B cell (primary cell): ENCODE measurements at regions not wholly inside any gene's neighbourhood (a gene's known extent, or its start where the extent isn't known, plus 50 kb on each side); places are given as distances from the start of the nearest gene placed in this dataset. TPM values are rescaled to one million over a fixed set of nuclear protein-coding genes. Genes with fewer than 3 reads are reported as not detected.

ENCODE experiments used
- ATAC-seq: fragments of 200-7000 bp; cut with Tn5 transposase; one replicate; pipeline ENCODE4 v1.10.0; 2021; ENCODE audit warnings: low read depth, mild to moderate bottlenecking, moderate number of reproducible peaks, moderate library complexity
- CTCF ChIA-PET: fragments of 350-600 bp; sonication (Branson Sonifier 250); formaldehyde crosslinking; loops from one replicate; lab custom pipeline; 2021; ENCODE audit warnings: antibody characterized with exemption, inconsistent platforms; lab: Charles Lee
- POLR2A ChIA-PET: fragments of 350-600 bp; sonication (Branson Sonifier 250); formaldehyde crosslinking; loops from one replicate; lab custom pipeline; 2021; ENCODE audit warnings: antibody characterized with exemption; lab: Charles Lee
- DNase-seq: peaks from one replicate; pipeline ENCODE4 v3.0.0; 2013
- H2AFZ ChIP-seq: 2 replicates; pipeline ENCODE4 v1.6.1; 2012; ENCODE audit warnings: mild to moderate bottlenecking, low read depth, low read length; ENCODE audit not compliant: insufficient read depth, poor library complexity, severe bottlenecking
- H3K27ac ChIP-seq, 2 donors: 1 replicate in 1 of 2; 2 replicates in 1 of 2; pipeline ENCODE4 v1.5.1; 2012 to 2013; ENCODE audit warnings: low read length in 2 of 2, mild to moderate bottlenecking in 2 of 2, moderate library complexity in 1 of 2
- H3K27me3 ChIP-seq, 4 experiments: fragments of 200-600 bp in 1 of 4; sonication (generic) in 1 of 4; replicated peaks in 1 of 4; 1 replicate in 2 of 4; 2 replicates in 2 of 4; pipeline versions ENCODE4 v1.6.1 to v1.7.0; 2013 to 2016; ENCODE audit warnings: low read length in 3 of 4, mild to moderate bottlenecking in 2 of 4, mixed read lengths in 1 of 4, moderate library complexity in 1 of 4; ENCODE audit not compliant: insufficient read depth in 4 of 4, control insufficient read depth in 3 of 4; ENCODE audit errors: control extremely low read depth in 1 of 4
- H3K36me3 ChIP-seq, 2 experiments: replicated peaks in 1 of 2; 1 replicate in 1 of 2; 2 replicates in 1 of 2; pipeline versions ENCODE4 v1.6.1 to v1.7.1; 2013; ENCODE audit warnings: low read length in 1 of 2; ENCODE audit not compliant: insufficient read depth in 2 of 2, control insufficient read depth in 1 of 2; ENCODE audit errors: control extremely low read depth in 1 of 2, extremely low read depth in 1 of 2
- H3K4me1 ChIP-seq, 2 donors: fragments of 200-600 bp in 1 of 2; sonication (generic) in 1 of 2; 1 replicate in 1 of 2; 2 replicates in 1 of 2; pipeline versions ENCODE4 v1.5.1 to v1.6.1; 2013 to 2017; ENCODE audit warnings: low read length in 2 of 2; ENCODE audit not compliant: control insufficient read depth in 2 of 2, insufficient read depth in 2 of 2
- H3K4me2 ChIP-seq: replicated peaks from 2 replicates; pipeline ENCODE3; 2012; ENCODE audit warnings: mild to moderate bottlenecking, low read depth, low read length; ENCODE audit not compliant: poor library complexity, severe bottlenecking
- H3K4me3 ChIP-seq, 5 experiments: fragments of 200-600 bp in 1 of 5; sonication (generic) in 1 of 5; 1 replicate in 3 of 5; 2 replicates in 2 of 5; pipeline versions ENCODE4 v1.5.1 to v1.7.0; 2011 to 2016; ENCODE audit warnings: low read length in 4 of 5, mild to moderate bottlenecking in 4 of 5, low read depth in 2 of 5, control low read depth in 1 of 5, moderate library complexity in 1 of 5; ENCODE audit not compliant: insufficient read depth in 1 of 5; ENCODE audit errors: control extremely low read depth in 1 of 5, extremely low read depth in 1 of 5
- H3K79me2 ChIP-seq: fragments of 200-600 bp; sonication (generic); one replicate; pipeline ENCODE4 v1.6.0; 2016; ENCODE audit warnings: low read length; ENCODE audit not compliant: control insufficient read depth, insufficient read depth
- H3K9ac ChIP-seq: fragments of 200-600 bp; sonication (generic); 2 replicates; pipeline ENCODE4 v1.6.1; 2017; ENCODE audit warnings: mild to moderate bottlenecking, low read length, moderate library complexity
- H3K9me3 ChIP-seq, 3 donors: one replicate each; pipeline versions ENCODE4 v1.6.1 to v1.7.1; 2013; ENCODE audit warnings: low read length in 2 of 3; ENCODE audit not compliant: control insufficient read depth in 2 of 3, insufficient read depth in 1 of 3; ENCODE audit errors: control extremely low read depth in 1 of 3
- H4K20me1 ChIP-seq: 2 replicates; pipeline ENCODE4 v1.6.0; 2012; ENCODE audit warnings: mild to moderate bottlenecking, low read length; ENCODE audit not compliant: insufficient read depth, control insufficient read depth, poor library complexity, severe bottlenecking
- H3K27ac Mint-ChIP-seq: one replicate; pipeline ENCODE4 v1.8.0; 2021; ENCODE audit warnings: mixed read lengths
- H3K27me3 Mint-ChIP-seq: one replicate; pipeline ENCODE4 v1.8.0; 2021; ENCODE audit warnings: mixed read lengths
- H3K4me1 Mint-ChIP-seq: one replicate; pipeline ENCODE4 v1.8.0; 2021; ENCODE audit warnings: mixed read lengths
- H3K4me3 Mint-ChIP-seq: one replicate; pipeline ENCODE4 v1.8.0; 2021; ENCODE audit warnings: mixed read lengths
- H3K9me3 Mint-ChIP-seq: one replicate; pipeline ENCODE4 v1.8.0; 2022; ENCODE audit warnings: mixed read lengths; ENCODE audit not compliant: insufficient read depth
- CTCF ChIP-seq: fragments of 200-600 bp; IDR thresholded peaks from one replicate; pipeline ENCODE4 v1.8.0; 2022; ENCODE audit warnings: antibody characterized with exemption, mild to moderate bottlenecking
- EZH2 ChIP-seq: IDR thresholded peaks from 2 replicates; pipeline ENCODE4 v1.6.1; 2012; ENCODE audit warnings: borderline replicate concordance, low read depth, mild to moderate bottlenecking, moderate library complexity, low read length; ENCODE audit not compliant: insufficient read depth, poor library complexity, severe bottlenecking
- WGBS: methylation state at CpG from one replicate; pipeline ENCODE4 v1.1.5; 2013; ENCODE audit warnings: missing lambda C conversion rate; ENCODE audit not compliant: insufficient coverage; 5-methylcytosine and 5-hydroxymethylcytosine counted together
- intact Hi-C: fragments of 100-400 bp; cut with micrococcal nuclease; formaldehyde crosslinking; loops from one replicate; pipeline ENCODE4 v1.10.0; 2022
- small RNA-seq: library from RNA; depleted of rRNA; stranded (forward); fragments of <200 nt; gene quantifications from one replicate; pipeline ENCODE3, GENCODE V24; 2012; ENCODE audit warnings: low replicate concordance, low read depth; ENCODE audit not compliant: insufficient read length

GRCh38 chr4:65737672-65738071 lies 67.4 kb upstream of the EPHA5 start:
- Histone ChIP-seq H3K9me3 (no peaks in the 10 kb centered on the region), H3K27ac (no peak overlapping the region), H3K27me3 (no peaks in the 10 kb centered on the region), H4K20me1 (no peaks in the 10 kb centered on the region), H3K36me3 (no peaks in the 10 kb centered on the region), H3K4me1 (no peaks in the 10 kb centered on the region), H3K4me3 (no peak overlapping the region), H3K4me2 (no peak overlapping the region), H3K9ac (no peak overlapping the region), H3K79me2 (no peaks in the 10 kb centered on the region), H2AFZ (no peak overlapping the region)
- DNase-seq = no peak
- POLR2A ChIA-PET = no interaction called here
- ATAC-seq = no peak
- CTCF ChIA-PET = no interaction called here
- Mint-ChIP-seq H3K4me1 (no peaks in the 10 kb centered on the region), H3K4me3 (no peak overlapping the region), H3K9me3 (peaks cover 2% of the 10 kb centered on the region), H3K27ac (no peak overlapping the region), H3K27me3 (no peaks in the 10 kb centered on the region)
- WGBS = 46% methylated on average over 3 of the region's 4 CpGs
- intact Hi-C loops = no loop called here
- no peak for TF ChIP-seq EZH2
- no peak for TF ChIP-seq CTCF

GRCh38 chr4:65724973-65725372 lies 54.7 kb upstream of the EPHA5 start:
- ChIA-PET CTCF (no interaction called here), POLR2A (no interaction called here)
- TF ChIP-seq CTCF (no peak), EZH2 (no peak)
- H3K27me3 Mint-ChIP-seq = no peaks in the 10 kb centered on the region
- no peak for DNase-seq
- ATAC-seq = no peak
- H3K9me3 ChIP-seq = peaks cover 0 to 9% (median 0%) of the 10 kb centered on the region in 3 donors
- no peaks in the 10 kb centered on the region for H3K4me1 ChIP-seq
- no peak overlapping the region for H3K4me3 Mint-ChIP-seq
- H3K27me3 ChIP-seq = no peaks in the 10 kb centered on the region
- no peak overlapping the region for H3K4me3 ChIP-seq
- no peak overlapping the region for H3K27ac ChIP-seq
- H3K79me2 ChIP-seq = no peaks in the 10 kb centered on the region
- H4K20me1 ChIP-seq = no peaks in the 10 kb centered on the region
- no peak overlapping the region for H3K4me2 ChIP-seq
- no peak overlapping the region for H3K9ac ChIP-seq
- H3K9me3 Mint-ChIP-seq = peaks cover 7% of the 10 kb centered on the region
- intact Hi-C loops = no loop called here
- WGBS = 90% methylated on average over 5 of the region's 5 CpGs
- no peak overlapping the region for H2AFZ ChIP-seq
- H3K36me3 ChIP-seq = no peaks in the 10 kb centered on the region
- H3K4me1 Mint-ChIP-seq = no peaks in the 10 kb centered on the region
- no peak overlapping the region for H3K27ac Mint-ChIP-seq

Small RNAs in the stretch of these regions (small RNA-seq; reads per million reads assigned to genes)
- gene MIR1269A (not detected), gene RNU2-40P (not detected), gene RNU6-699P (not detected)
